ENCODE measurements at regions not wholly inside any gene's neighbourhood (a gene's known extent, or its start where the extent isn't known, plus 50 kb on each side); places are given as distances from the start of the nearest gene placed in this dataset.

- Histone ChIP-seq H3K9me3 (ENCODE audit: control insufficient read depth in 3 of 3, low read length in 3 of 3) (no peaks in the 10 kb centered on the region), H3K4me3 (ENCODE audit: low read length in 3 of 3) (no peak overlapping the region), H3K36me3 (ENCODE audit: control insufficient read depth in 3 of 3, insufficient read depth in 3 of 3, low read length in 3 of 3) (no peaks in the 10 kb centered on the region), H3K9ac (ENCODE audit: low read depth in 1 of 3, low read length in 3 of 3) (no peak overlapping the region), H3K4me1 (ENCODE audit: control insufficient read depth in 3 of 3, insufficient read depth in 3 of 3, low read length in 3 of 3) (peaks cover 21 to 44% (median 28%) of the 10 kb centered on the region in 3 donors), H3K27ac (ENCODE audit: low read depth, low read length) (no peak overlapping the region), H3K27me3 (ENCODE audit: control insufficient read depth in 3 of 3, insufficient read depth in 3 of 3, low read length in 3 of 3) (no peaks in the 10 kb centered on the region)
Measured at GRCh38 chr2:217430916-217431576, 571.2 kb upstream of the TNP1 start.

- Histone ChIP-seq H3K4me1 (ENCODE audit: control insufficient read depth in 3 of 3, insufficient read depth in 3 of 3, low read length in 3 of 3) (peaks cover 17 to 34% (median 18%) of the 10 kb centered on the region in 3 donors), H3K4me3 (ENCODE audit: low read length in 3 of 3) (no peak overlapping the region), H3K27ac (ENCODE audit: low read depth, low read length) (no peak overlapping the region), H3K9me3 (ENCODE audit: control insufficient read depth in 3 of 3, low read length in 3 of 3) (no peaks in the 10 kb centered on the region), H3K9ac (ENCODE audit: low read depth in 1 of 3, low read length in 3 of 3) (no peak overlapping the region), H3K27me3 (ENCODE audit: control insufficient read depth in 3 of 3, insufficient read depth in 3 of 3, low read length in 3 of 3) (no peaks in the 10 kb centered on the region), H3K36me3 (ENCODE audit: control insufficient read depth in 3 of 3, insufficient read depth in 3 of 3, low read length in 3 of 3) (no peaks in the 10 kb centered on the region)
Measured at GRCh38 chr2:217429981-217430500, 570.2 kb upstream of the TNP1 start.

- Histone ChIP-seq H3K9me3 (ENCODE audit: control insufficient read depth in 3 of 3, low read length in 3 of 3) (no peaks in the 10 kb centered on the region), H3K27ac (ENCODE audit: low read depth, low read length) (no peak overlapping the region), H3K4me1 (ENCODE audit: control insufficient read depth in 3 of 3, insufficient read depth in 3 of 3, low read length in 3 of 3) (peaks cover 0 to 3% (median 0%) of the 10 kb centered on the region in 3 donors), H3K36me3 (ENCODE audit: control insufficient read depth in 3 of 3, insufficient read depth in 3 of 3, low read length in 3 of 3) (no peaks in the 10 kb centered on the region), H3K9ac (ENCODE audit: low read depth in 1 of 3, low read length in 3 of 3) (no peak overlapping the region), H3K27me3 (ENCODE audit: control insufficient read depth in 3 of 3, insufficient read depth in 3 of 3, low read length in 3 of 3) (no peaks in the 10 kb centered on the region), H3K4me3 (ENCODE audit: low read length in 3 of 3) (no peak overlapping the region)
Measured at GRCh38 chr2:217421834-217422233, 562.0 kb upstream of the TNP1 start.

- H3K9me3 ChIP-seq (ENCODE audit: control insufficient read depth in 3 of 3, low read length in 3 of 3): no peaks in the 10 kb centered on the region
- H3K9ac ChIP-seq (ENCODE audit: low read depth in 1 of 3, low read length in 3 of 3): no peak overlapping the region
- no peak overlapping the region for H3K4me3 ChIP-seq (ENCODE audit: low read length in 3 of 3)
- H3K27me3 ChIP-seq (ENCODE audit: control insufficient read depth in 3 of 3, insufficient read depth in 3 of 3, low read length in 3 of 3): no peaks in the 10 kb centered on the region
- no peaks in the 10 kb centered on the region for H3K36me3 ChIP-seq (ENCODE audit: control insufficient read depth in 3 of 3, insufficient read depth in 3 of 3, low read length in 3 of 3)
- no peak overlapping the region for H3K27ac ChIP-seq (ENCODE audit: low read depth, low read length)
- peaks cover 0 to 3% (median 0%) of the 10 kb centered on the region in 3 donors for H3K4me1 ChIP-seq (ENCODE audit: control insufficient read depth in 3 of 3, insufficient read depth in 3 of 3, low read length in 3 of 3)
Measured at GRCh38 chr2:217420854-217421253, 561.0 kb upstream of the TNP1 start.

DNA sequence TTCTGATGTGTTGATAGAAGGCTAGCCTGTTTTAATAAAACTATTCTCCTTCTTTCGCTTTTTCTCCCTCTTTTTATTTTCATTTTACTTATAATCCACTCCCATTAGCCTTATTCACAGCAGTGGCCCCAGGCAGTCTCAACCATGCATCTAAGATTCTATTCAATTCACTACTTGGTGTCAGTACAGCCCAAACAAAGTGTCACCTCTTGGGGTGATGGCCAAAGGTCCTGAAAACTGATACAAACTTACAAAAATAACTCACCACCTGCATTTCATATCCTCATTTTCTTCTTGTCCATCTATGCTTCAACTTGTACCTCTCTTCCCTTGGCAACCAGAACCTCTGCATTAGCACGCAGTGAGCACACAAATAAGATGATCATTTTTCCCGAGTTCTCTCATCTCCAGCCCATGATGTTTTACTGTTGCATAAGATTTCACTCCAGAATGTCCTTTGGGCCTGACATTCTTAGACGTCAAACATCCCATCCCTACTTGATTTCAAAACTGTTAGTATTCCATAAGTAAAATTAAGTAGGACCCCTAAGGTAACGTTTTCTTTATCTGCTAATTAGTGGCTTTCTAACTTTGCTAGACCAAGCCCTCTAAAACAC is 559.3 kb upstream of the TNP1 start:
- no peak overlapping the region for H3K27ac ChIP-seq (ENCODE audit: low read depth, low read length)
- H3K4me3 ChIP-seq (ENCODE audit: low read length in 3 of 3): no peak overlapping the region
- no peaks in the 10 kb centered on the region for H3K36me3 ChIP-seq (ENCODE audit: control insufficient read depth in 3 of 3, insufficient read depth in 3 of 3, low read length in 3 of 3)
- H3K9me3 ChIP-seq (ENCODE audit: control insufficient read depth in 3 of 3, low read length in 3 of 3): no peaks in the 10 kb centered on the region
- peaks cover 0 to 3% (median 0%) of the 10 kb centered on the region in 3 donors for H3K4me1 ChIP-seq (ENCODE audit: control insufficient read depth in 3 of 3, insufficient read depth in 3 of 3, low read length in 3 of 3)
- no peaks in the 10 kb centered on the region for H3K27me3 ChIP-seq (ENCODE audit: control insufficient read depth in 3 of 3, insufficient read depth in 3 of 3, low read length in 3 of 3)
- no peak overlapping the region for H3K9ac ChIP-seq (ENCODE audit: low read depth in 1 of 3, low read length in 3 of 3)

DNA sequence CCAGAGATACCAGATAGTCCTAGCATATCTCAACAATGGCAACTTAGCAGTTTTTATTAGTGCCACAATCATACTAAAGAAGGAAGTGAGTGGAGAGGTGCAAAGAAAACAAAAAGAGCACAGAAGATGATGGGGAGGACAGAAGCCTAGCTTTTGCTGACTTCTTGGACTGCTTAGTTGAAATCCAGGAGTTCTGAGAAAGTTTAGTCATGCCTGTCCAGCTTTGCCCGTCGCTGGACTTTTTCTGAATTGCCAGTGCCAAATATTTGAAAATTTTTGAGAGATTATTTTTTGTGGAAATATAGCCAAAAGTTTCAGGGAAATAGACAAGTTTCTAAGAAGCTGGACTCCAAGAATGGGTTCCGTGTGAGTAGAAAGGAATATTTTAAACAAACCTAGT is 558.7 kb upstream of the TNP1 start:
- Histone ChIP-seq H3K27ac (ENCODE audit: low read depth, low read length) (no peak overlapping the region), H3K9me3 (ENCODE audit: control insufficient read depth in 3 of 3, low read length in 3 of 3) (no peaks in the 10 kb centered on the region), H3K27me3 (ENCODE audit: control insufficient read depth in 3 of 3, insufficient read depth in 3 of 3, low read length in 3 of 3) (no peaks in the 10 kb centered on the region), H3K4me3 (ENCODE audit: low read length in 3 of 3) (no peak overlapping the region), H3K4me1 (ENCODE audit: control insufficient read depth in 3 of 3, insufficient read depth in 3 of 3, low read length in 3 of 3) (peaks cover 0 to 3% (median 0%) of the 10 kb centered on the region in 3 donors), H3K9ac (ENCODE audit: low read depth in 1 of 3, low read length in 3 of 3) (no peak overlapping the region), H3K36me3 (ENCODE audit: control insufficient read depth in 3 of 3, insufficient read depth in 3 of 3, low read length in 3 of 3) (no peaks in the 10 kb centered on the region)

DNA sequence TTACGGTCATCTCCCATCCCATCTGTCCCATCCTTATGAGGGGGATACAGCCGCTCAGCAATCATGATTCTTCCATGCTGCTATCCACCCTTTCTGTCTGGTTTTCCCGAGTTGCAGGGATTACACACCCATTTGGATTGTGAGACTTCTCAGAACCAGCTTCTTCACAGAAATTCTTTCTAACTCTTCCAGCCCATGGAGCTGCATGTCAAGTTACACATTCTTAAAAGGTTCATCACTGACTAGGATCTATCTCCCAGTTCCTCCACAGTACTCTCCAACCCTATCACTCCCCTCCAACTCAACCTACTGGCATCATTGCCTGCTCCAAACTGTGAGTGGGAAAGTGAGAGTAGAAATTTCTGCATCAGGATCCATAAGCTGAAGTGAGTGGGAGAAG is 558.2 kb upstream of the TNP1 start:
- no peaks in the 10 kb centered on the region for H3K9me3 ChIP-seq (ENCODE audit: control insufficient read depth in 3 of 3, low read length in 3 of 3)
- no peaks in the 10 kb centered on the region for H3K27me3 ChIP-seq (ENCODE audit: control insufficient read depth in 3 of 3, insufficient read depth in 3 of 3, low read length in 3 of 3)
- H3K9ac ChIP-seq (ENCODE audit: low read depth in 1 of 3, low read length in 3 of 3): no peak overlapping the region
- H3K36me3 ChIP-seq (ENCODE audit: control insufficient read depth in 3 of 3, insufficient read depth in 3 of 3, low read length in 3 of 3): no peaks in the 10 kb centered on the region
- peaks cover 0 to 3% (median 3%) of the 10 kb centered on the region in 3 donors for H3K4me1 ChIP-seq (ENCODE audit: control insufficient read depth in 3 of 3, insufficient read depth in 3 of 3, low read length in 3 of 3)
- H3K4me3 ChIP-seq (ENCODE audit: low read length in 3 of 3): no peak overlapping the region
- no peak overlapping the region for H3K27ac ChIP-seq (ENCODE audit: low read depth, low read length)

- H3K27me3 ChIP-seq (ENCODE audit: control insufficient read depth in 3 of 3, insufficient read depth in 3 of 3, low read length in 3 of 3): no peaks in the 10 kb centered on the region
- H3K36me3 ChIP-seq (ENCODE audit: control insufficient read depth in 3 of 3, insufficient read depth in 3 of 3, low read length in 3 of 3): no peaks in the 10 kb centered on the region
- H3K27ac ChIP-seq (ENCODE audit: low read depth, low read length): no peak overlapping the region
- peaks cover 0 to 6% (median 3%) of the 10 kb centered on the region in 3 donors for H3K4me1 ChIP-seq (ENCODE audit: control insufficient read depth in 3 of 3, insufficient read depth in 3 of 3, low read length in 3 of 3)
- H3K9me3 ChIP-seq (ENCODE audit: control insufficient read depth in 3 of 3, low read length in 3 of 3): no peaks in the 10 kb centered on the region
- no peak overlapping the region for H3K9ac ChIP-seq (ENCODE audit: low read depth in 1 of 3, low read length in 3 of 3)
- H3K4me3 ChIP-seq (ENCODE audit: low read length in 3 of 3): no peak overlapping the region
Measured at GRCh38 chr2:217417536-217417935, 557.7 kb upstream of the TNP1 start.

DNA sequence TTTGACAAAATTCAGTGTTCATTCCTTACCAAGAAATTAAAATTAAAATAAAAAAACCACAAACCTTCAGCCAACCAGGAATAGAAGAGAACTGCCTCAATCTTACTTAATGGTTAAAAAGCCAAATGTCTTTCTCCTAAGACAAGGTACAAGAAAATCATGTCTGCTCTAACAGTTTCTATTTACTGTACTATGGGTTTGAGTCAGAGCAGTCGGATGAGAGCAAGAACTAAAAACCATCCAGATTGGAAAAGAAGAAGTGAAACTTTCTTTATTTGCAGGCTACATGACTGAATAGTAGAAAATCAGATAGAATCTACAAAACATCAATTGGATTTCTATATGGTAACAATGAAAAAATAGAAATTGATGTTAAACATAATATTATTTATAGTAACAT is 555.5 kb upstream of the TNP1 start:
- H3K27ac ChIP-seq (ENCODE audit: low read depth, low read length): no peak overlapping the region

GRCh38 chr2:217414429-217414828 is 554.6 kb upstream of the TNP1 start:
- Histone ChIP-seq H3K4me1 (ENCODE audit: control insufficient read depth in 3 of 3, insufficient read depth in 3 of 3, low read length in 3 of 3) (peaks cover 0 to 15% (median 10%) of the 10 kb centered on the region in 3 donors), H3K9me3 (ENCODE audit: control insufficient read depth in 3 of 3, low read length in 3 of 3) (no peaks in the 10 kb centered on the region), H3K9ac (ENCODE audit: low read depth in 1 of 3, low read length in 3 of 3) (no peak overlapping the region), H3K4me3 (ENCODE audit: low read length in 3 of 3) (no peak overlapping the region), H3K36me3 (ENCODE audit: control insufficient read depth in 3 of 3, insufficient read depth in 3 of 3, low read length in 3 of 3) (no peaks in the 10 kb centered on the region), H3K27me3 (ENCODE audit: control insufficient read depth in 3 of 3, insufficient read depth in 3 of 3, low read length in 3 of 3) (no peaks in the 10 kb centered on the region), H3K27ac (ENCODE audit: low read depth, low read length) (no peak overlapping the region)

More for the DNA sequence above, 555.5 kb upstream of the TNP1 start:
- Histone ChIP-seq H3K9me3 (ENCODE audit: control insufficient read depth in 3 of 3, low read length in 3 of 3) (no peaks in the 10 kb centered on the region), H3K4me3 (ENCODE audit: low read length in 3 of 3) (no peak overlapping the region), H3K4me1 (ENCODE audit: control insufficient read depth in 3 of 3, insufficient read depth in 3 of 3, low read length in 3 of 3) (peaks cover 0 to 11% (median 8%) of the 10 kb centered on the region in 3 donors), H3K9ac (ENCODE audit: low read depth in 1 of 3, low read length in 3 of 3) (no peak overlapping the region), H3K36me3 (ENCODE audit: control insufficient read depth in 3 of 3, insufficient read depth in 3 of 3, low read length in 3 of 3) (no peaks in the 10 kb centered on the region), H3K27me3 (ENCODE audit: control insufficient read depth in 3 of 3, insufficient read depth in 3 of 3, low read length in 3 of 3) (no peaks in the 10 kb centered on the region)
